ENCODE measurements at regions not wholly inside any gene's neighbourhood (a gene's known extent, or its start where the extent isn't known, plus 50 kb on each side); places are given as distances from the start of the nearest gene placed in this dataset.
"Not testable (repeated sequence)": the region's sequence is repeated elsewhere in the genome, so short reads cannot be mapped to it uniquely, and the experiment has no call there.

- DNase-seq (ENCODE audit: low read depth in 2 of 2) = no peak
- TF ChIP-seq CTCF (IDR thresholded peaks at IDR 0.05; ENCODE audit: low read depth, low read length) = no peak
- no peak overlapping the region for H3K4me3 ChIP-seq (replicated peaks in 1 of 2; ENCODE audit: low read depth in 2 of 2, low read length in 2 of 2)
Observed at GRCh38 chr6:112524071-112524470, 176.9 kb downstream of the RFPL4B start.

- no peak for DNase-seq (ENCODE audit: low read depth in 2 of 2)
- no peak overlapping the region for H3K4me3 ChIP-seq (replicated peaks in 1 of 2; ENCODE audit: low read depth in 2 of 2, low read length in 2 of 2)
- TF ChIP-seq CTCF (IDR thresholded peaks at IDR 0.05; ENCODE audit: low read depth, low read length) = no peak
Observed at GRCh38 chr6:112525749-112526148, 178.6 kb downstream of the RFPL4B start.

DNA sequence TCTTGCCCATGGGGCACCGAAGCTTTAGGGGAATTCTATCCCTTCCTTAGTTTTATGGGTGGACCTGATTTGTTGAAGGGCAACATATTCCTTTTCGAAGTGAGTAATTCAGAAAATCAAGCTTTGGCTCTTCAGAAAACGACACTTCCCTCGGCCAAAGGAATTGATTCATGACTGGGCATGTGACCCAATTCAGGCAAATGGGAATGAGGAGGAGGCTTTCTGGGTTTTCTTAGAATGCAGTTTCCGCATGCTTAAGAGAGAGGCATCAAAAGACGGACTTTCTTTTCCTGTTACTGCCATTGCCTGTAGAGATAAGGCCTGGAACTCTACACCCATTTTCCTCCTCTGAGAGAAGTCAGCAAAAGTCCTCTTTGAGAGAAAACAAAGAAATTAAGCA, 179.5 kb downstream of the RFPL4B start:
- DNase-seq (ENCODE audit: low read depth in 2 of 2) = no peak
- H3K4me3 ChIP-seq (replicated peaks in 1 of 2; ENCODE audit: low read depth in 2 of 2, low read length in 2 of 2) = no peak overlapping the region
- TF ChIP-seq CTCF (IDR thresholded peaks at IDR 0.05; ENCODE audit: low read depth, low read length) = no peak

DNA sequence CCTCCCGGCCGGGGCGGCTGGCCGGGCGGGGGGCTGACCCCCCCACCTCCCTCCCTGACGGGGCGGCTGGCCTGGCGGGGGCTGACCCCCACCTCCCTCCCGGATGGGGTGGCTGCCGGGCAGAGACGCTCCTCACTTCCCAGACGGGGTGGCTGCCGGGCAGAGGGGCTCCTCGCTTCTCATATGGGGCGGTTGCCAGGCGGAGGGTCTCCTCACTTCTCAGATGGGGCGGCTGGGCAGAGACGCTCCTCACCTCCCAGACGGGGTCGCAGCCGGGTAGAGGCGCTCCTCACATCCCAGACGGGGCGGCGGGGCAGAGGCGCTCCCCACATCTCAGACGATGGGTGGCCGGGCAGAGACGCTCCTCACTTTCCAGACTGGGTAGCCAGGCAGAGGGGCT, 181.2 kb downstream of the RFPL4B start:
- not testable (repeated sequence) for DNase-seq (ENCODE audit: low read depth in 2 of 2); H3K4me3 ChIP-seq (replicated peaks in 1 of 2; ENCODE audit: low read depth in 2 of 2, low read length in 2 of 2)

GRCh38 chr6:112535816-112536215, 188.7 kb downstream of the RFPL4B start:
- no peak overlapping the region for H3K4me3 ChIP-seq (replicated peaks in 1 of 2; ENCODE audit: low read depth in 2 of 2, low read length in 2 of 2)
- no peak for DNase-seq (ENCODE audit: low read depth in 2 of 2)
- TF ChIP-seq CTCF (IDR thresholded peaks at IDR 0.05; ENCODE audit: low read depth, low read length) = no peak

DNA sequence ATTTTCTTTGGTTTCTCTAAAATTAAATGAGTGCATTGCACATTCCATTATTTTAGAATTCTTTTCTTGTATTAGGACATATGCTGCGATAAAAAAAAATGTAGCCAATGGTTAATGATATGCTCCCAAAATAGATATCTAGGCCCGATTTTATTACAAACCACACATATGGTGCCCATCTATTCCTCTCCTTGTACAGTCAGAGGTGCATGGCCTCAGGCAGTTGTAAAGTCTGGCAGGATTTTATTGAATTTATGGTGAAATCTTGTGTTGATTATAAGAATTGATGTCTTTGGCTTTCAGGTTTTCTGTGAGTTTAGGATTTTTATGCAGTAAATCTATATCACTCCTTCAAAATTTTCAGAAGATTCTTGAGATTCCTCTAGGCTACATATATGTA, 192.2 kb downstream of the RFPL4B start:
- no peak overlapping the region for H3K4me3 ChIP-seq (replicated peaks in 1 of 2; ENCODE audit: low read depth in 2 of 2, low read length in 2 of 2)
- DNase-seq (ENCODE audit: low read depth in 2 of 2) = no peak
- TF ChIP-seq CTCF (IDR thresholded peaks at IDR 0.05; ENCODE audit: low read depth, low read length) = no peak

GRCh38 chr6:112541847-112542246, 194.7 kb downstream of the RFPL4B start:
- not testable (repeated sequence) for H3K4me3 ChIP-seq (replicated peaks in 1 of 2; ENCODE audit: low read depth in 2 of 2, low read length in 2 of 2)
- peak; percentile 5 to 30 for DNase-seq (ENCODE audit: low read depth in 2 of 2)

GRCh38 chr6:112547321-112548085, 200.4 kb downstream of the RFPL4B start:
- H3K4me3 ChIP-seq (replicated peaks in 1 of 2; ENCODE audit: low read depth in 2 of 2, low read length in 2 of 2); DNase-seq (ENCODE audit: low read depth in 2 of 2): not testable (repeated sequence)

Data from cardiac fibroblast (primary cell).